ENCODE measurements at regions not wholly inside any gene's neighbourhood (a gene's known extent, or its start where the extent isn't known, plus 50 kb on each side); places are given as distances from the start of the nearest gene placed in this dataset.

DNA sequence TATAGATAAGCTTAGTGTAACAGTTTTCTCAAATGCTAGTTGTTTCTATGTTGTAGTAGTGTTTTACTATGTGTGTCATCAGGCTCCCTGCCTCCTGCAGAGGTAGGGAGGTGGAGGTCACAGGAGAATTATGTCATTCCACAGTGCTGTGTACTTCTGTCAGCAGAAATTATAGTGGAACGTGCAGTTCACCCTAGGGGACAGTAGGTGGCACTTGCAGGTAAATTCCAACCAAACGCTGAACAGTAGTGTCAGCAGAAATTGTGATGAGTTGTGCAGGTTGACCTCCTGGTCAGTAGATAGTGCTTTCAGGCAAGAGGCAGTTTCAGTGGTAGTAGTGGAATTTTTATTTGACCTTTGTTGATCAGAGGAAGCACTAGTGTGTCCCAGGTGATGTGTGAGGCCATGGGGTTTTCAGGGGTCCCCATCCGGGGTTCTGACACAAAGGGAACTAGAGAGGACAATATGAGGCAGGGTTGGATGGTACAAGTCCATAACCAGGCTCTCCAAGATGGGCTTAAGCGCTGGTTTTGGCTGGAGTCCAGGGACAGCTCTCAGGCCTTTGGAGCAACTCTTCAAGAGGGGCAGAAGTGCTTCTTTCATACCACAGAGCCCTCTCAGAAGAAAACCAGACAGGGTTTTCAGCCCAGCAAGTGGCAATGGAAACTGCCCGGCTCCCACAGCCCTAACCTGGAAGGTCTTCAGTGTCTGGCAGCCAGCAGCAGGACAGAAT lies 402.9 kb downstream of the CYLC2 start:
- DNase-seq (ENCODE audit: low read depth in 3 of 3, low spot score in 2 of 3), result peak in 2 of 3 donors; percentile 8 to 19

DNA sequence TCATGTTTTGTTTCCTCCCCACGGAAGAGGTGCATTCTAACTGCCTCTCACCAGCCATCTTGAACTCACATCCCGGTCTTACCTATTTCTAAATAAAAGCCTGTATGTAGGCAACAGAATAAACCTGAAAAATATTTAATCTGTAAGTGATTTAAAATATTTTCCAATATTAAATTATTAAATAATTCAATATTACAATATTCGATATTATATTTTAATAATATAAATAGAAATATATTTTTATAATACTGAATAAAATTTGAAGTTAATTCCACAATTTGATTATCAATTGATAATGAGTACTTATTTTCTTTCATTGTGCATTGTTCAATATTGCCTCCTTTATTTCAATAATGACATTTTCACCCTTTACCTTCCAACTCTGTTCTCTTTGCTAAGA lies 404.4 kb downstream of the CYLC2 start:
- no peak for DNase-seq (ENCODE audit: low read depth in 3 of 3, low spot score in 2 of 3)

DNA sequence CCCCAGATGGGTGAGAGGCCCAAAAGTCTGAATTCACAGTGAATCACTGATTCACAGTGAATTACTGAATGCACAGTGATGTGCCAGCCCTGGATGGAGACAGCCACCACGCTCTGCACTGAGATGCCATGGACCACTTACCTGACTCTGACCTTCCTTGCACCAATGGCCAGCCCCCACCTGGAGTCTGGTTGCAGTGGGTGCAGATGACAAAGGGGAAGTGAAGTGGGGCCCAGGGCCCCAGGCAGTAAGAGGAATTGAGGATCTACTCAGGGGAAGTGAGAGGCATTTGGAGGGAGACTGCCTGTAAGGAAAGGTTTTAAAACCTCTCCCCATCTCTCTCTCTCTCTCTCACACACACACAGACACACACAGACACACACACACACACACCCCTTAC lies 412.1 kb downstream of the CYLC2 start:
- no peak for DNase-seq (ENCODE audit: low read depth in 3 of 3, low spot score in 2 of 3)

DNA sequence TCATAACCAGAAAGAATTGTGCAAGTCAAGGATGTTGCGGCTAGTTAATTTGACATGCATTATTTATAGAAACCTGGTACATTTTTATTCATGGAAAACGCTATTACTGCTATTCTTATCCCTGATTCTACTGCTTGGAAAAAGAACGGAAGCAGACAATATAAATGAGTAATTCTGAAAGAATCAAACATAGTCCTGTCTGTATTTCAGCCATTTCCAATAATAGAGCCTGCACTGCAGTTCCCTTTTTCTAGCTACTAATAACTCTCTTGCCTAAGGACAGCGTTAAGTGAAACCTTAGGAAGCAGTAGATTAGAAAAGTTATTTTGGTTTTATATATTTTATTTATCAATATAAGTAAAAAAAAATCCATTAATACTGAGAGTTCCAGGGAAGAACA lies 414.9 kb downstream of the CYLC2 start:
- DNase-seq (ENCODE audit: low read depth in 3 of 3, low spot score in 2 of 3), result no peak

DNA sequence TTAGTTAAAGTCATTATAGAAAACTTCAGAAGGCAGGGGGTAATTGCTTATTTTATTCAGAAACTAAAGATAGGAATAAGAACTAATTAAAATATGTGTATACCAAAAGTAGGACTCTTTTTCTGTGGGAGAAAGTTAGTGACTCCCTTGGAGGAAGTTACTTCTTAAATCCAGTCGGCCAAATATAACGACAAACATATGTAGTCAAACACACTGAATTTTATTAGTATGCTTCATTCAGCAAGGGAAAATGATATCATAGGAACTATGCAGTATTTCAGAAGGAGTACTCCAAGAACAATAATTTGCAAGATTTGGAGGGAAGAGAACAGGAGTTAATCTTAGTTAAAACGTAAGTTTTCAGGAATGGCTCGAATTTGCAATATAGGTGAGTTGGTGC lies 432.6 kb downstream of the CYLC2 start:
- no peak for DNase-seq (ENCODE audit: low read depth in 3 of 3, low spot score in 2 of 3)

DNA sequence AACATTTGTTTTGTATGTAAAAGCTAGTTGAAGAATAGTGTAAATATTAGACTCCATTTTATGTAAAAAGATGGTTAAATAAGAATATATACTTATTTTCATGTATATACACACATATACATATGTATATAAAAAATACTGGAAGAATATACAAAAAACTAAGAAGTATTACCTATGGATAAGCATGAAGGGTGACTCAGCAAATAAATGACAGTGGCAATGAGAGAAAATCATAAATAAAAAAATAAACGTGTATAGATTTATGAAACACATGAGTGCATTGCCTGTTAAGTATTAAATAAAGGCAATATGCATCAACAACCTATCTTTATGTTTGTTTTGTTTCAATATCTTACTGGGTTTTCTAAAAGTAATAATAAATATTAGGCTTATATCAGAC lies 435.3 kb downstream of the CYLC2 start:
- no peak for DNase-seq (ENCODE audit: low read depth in 3 of 3, low spot score in 2 of 3)

DNA sequence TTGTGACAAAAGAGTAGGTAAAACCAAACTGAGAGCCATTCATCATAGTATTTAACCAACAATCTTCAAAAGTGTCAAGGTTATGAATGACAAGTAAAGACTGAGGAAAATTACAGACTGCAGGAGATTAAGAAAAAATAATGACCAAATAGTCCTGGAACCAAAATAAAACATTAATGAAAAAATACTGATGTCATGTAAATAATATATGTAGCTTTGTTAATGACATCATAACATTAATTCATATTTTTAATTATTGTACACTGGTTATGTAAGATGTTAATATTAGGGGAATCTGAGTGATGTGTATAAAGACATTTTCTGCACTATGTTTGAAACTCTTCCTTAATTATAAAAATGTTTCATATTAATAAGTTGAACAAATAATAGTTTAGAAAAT lies 436.7 kb downstream of the CYLC2 start:
- no peak for DNase-seq (ENCODE audit: low read depth in 3 of 3, low spot score in 2 of 3)

DNA sequence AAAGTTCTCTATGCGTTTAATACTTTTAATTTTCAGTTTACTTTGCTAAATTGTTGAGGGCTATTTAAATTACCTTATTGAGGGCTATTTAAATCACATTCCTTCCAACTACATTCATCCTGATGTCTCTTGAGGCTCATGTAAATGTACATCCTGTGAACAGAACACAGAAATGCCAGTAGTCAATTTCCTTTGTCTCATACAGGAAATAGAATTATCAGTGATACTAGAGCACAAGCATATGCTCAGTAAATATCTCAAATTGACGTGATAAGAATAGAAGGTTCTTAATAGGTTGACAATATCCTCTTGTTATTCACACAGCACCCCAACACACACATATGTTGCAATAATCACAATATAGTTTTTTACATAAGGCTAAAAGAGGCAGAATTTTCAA lies 449.0 kb downstream of the CYLC2 start:
- no peak for DNase-seq (ENCODE audit: low read depth in 3 of 3, low spot score in 2 of 3)

DNA sequence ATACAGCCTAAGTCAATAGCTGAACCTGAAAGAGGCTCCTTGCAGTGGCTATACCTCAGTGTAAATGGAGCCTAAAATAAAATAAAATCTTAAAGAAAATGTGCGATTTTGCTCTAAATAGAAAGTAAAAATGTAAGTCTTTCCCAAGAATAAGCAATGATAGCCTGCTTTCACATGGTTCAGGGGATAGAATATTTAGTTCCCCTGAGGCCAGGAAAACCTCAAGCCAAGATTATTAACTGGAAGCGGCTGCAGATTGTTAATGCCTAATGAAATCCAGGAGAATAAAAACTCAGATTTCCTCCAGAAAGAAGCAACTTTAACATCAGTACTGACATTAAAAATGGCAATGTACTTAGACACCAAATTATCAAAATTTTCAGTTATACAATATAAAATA lies 463.7 kb downstream of the CYLC2 start:
- no peak for DNase-seq (ENCODE audit: low read depth in 3 of 3, low spot score in 2 of 3)

DNA sequence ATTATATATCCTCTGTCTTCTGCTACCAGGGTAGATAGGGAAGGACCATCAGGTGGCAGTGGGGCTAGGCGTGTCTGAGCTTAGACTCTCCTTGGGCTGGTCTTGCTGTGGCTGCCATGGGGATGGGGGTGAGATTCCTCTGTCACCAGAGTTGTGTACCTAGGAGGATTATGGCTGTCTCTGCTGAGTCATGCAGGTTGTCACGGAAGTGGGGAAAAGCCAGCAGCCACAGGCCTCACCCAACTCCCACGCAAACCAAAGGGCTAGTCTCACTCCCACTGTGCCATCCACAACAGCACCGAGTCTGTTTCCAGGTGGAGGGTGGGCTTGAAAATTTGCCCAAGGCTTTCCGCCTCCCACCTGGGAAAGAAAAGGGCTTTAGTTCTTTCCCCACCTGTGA lies 476.1 kb downstream of the CYLC2 start:
- no peak for DNase-seq (ENCODE audit: low read depth in 3 of 3, low spot score in 2 of 3)

DNA sequence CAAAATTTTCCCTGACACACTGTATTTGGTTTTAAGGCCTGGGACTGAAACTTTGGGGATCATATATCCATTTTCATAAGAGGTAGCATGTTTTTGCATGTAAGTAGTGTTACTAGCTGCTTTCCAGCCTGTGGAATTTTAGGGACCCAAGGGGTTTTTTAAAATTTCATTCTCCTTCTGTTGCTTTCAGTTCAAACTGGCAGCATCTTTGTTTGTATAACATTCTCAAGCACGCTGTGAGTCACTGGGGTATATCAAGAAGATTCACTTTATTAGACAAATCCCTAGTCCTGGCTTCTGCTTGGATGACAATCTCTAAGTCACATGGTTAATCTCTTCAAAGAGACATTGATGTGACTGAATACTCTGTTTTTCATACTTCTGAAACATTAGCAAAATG lies 479.0 kb downstream of the CYLC2 start:
- no peak for DNase-seq (ENCODE audit: low read depth in 3 of 3, low spot score in 2 of 3)

DNA sequence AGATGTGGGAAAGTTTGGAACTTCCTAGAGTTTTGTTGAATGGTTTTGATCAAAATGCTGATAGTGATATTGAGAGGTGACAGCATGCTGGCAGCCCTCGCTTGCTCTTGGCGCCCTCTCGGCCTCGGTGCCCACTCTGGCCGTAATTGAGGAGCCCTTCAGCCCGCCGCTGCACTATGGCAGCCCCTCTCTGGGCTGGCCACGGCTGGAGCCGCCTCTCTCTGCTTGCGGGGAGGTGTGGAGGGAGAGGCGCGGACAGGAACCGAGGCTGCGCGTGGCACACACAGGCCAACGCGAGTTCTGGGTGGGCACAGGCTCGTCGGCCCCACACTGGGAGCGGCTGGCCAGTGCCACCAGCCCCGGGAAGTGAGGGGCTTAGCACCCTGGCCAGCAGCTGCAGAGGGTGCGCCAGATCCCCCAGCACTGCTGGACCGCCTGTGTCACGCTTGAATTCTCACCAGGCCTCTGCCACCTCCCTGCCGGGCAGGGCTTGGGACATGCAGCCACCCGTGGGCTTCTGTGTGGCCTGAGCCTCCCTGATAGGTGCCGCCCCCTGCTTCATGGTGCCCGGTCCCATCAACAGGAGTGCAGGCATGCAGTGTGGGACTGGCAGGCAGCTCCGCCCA lies 488.5 kb downstream of the CYLC2 start:
- no peak for DNase-seq (ENCODE audit: low read depth in 3 of 3, low spot score in 2 of 3)

DNA sequence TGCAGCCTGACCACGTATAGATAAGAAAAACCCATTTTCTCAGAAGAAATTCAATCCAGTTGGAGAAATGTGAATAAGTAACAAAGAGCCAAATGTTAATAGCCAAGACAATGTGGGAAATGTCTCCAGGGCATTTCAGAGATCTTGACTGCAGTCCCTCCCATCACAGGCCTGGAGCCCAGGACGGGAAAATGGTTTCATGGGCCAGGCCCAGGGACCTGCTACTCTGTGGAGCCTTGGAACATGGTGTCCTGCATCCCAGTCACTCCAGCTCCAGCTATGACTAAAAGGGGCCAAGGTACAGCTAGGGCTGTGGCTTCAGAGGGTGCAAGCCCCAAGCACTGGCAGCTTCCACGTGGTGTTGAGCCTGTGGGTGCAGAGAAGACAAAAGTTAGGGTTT lies 490.0 kb downstream of the CYLC2 start:
- no peak for DNase-seq (ENCODE audit: low read depth in 3 of 3, low spot score in 2 of 3)

DNA sequence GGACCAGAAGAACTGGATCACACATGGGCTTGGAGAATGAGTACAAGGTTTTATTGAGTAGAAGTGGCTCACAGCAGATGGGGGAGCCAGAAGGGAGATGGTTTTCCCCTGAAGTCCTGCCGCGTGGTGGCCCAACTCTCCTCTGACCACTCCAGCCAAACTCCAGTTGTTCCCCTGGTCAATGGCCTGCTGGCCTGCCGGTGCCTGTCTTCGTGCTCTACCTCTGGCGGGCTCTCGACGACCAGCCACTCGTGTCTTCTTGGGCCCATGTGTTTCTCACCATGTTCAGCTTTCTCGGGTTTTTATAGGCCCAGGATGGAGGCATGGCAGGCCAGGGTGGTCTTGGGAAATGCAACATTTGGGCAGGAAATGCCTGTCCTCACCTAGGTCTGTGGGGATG lies 519.6 kb downstream of the CYLC2 start:
- DNase-seq (ENCODE audit: low read depth in 3 of 3, low spot score in 2 of 3), result no peak

DNA sequence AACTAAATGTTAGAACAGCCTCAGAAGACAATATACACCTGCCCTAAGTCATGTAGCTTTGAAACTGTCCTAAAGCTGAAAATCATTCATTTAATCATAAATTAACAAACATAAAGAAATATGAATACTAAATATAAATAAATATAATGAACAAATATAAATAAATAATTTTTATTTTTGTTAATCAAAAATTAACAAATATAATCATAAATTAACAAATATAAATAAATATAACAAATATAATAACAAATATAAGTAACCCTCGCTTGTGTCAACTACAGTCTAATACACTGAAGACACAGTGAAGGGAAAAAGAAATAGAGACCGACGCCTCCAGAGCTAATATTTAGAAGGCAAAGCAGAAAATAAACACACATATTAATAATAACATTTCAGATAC lies 527.3 kb downstream of the CYLC2 start:
- DNase-seq (ENCODE audit: low read depth in 3 of 3, low spot score in 2 of 3), result no peak

DNA sequence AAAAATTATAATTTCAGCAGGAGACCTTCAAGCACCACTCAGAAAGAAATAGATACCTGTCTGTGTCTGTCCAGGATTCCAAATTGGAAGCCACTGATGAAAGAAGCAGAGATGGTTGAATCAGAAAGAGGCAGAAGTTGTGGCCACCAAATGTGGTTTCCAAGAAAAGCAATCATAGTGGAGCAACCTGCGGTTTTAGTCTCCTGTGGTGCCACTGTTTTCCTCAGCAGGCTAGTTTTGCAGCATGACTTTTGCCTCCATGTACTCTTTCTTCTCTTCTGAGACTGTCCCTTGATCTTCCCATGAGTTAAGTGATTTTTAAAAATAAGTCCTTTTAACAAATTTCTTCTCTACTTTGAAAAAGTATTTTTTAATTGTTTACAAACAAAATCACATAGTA lies 535.8 kb downstream of the CYLC2 start:
- DNase-seq (ENCODE audit: low read depth in 3 of 3, low spot score in 2 of 3), result no peak

DNA sequence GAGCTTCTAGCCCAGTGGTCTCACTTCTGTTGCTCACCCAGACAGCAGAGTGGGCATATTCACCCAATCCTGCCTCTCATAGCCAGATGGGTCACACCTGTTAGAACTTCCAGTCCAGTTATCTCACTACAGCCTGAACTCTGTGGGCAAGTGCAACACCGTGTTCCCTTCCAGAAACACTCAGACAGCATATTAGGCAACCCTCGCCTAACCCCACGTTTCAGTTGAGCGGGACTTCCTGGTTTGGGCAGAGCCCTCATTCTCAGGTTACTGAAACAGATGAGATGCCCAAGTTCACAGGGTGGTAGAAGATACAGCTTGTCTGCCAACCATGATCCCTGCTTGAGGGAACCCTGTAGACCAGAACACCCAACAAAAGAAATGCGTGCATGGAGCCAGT lies 538.2 kb downstream of the CYLC2 start:
- DNase-seq (ENCODE audit: low read depth in 3 of 3, low spot score in 2 of 3), result no peak

DNA sequence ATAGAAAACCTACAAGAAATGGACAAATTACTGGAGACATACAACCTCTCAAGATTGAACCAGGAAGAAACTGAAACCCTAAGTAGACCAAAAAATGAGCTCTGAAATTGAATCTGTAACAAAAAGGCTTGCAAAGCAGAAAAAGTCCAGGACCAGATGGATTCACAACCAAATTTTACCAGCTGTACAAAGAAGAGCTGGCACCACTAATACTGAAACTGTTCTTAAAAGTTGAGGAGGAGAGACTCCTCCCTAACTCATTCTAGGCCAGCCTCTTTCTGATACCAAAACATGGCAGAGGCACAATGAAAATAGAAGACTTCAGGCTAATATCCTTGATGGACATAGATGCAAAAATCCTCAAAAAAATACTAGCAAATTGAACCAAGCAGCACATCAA lies 542.3 kb downstream of the CYLC2 start:
- DNase-seq (ENCODE audit: low read depth in 3 of 3, low spot score in 2 of 3), result no peak

DNA sequence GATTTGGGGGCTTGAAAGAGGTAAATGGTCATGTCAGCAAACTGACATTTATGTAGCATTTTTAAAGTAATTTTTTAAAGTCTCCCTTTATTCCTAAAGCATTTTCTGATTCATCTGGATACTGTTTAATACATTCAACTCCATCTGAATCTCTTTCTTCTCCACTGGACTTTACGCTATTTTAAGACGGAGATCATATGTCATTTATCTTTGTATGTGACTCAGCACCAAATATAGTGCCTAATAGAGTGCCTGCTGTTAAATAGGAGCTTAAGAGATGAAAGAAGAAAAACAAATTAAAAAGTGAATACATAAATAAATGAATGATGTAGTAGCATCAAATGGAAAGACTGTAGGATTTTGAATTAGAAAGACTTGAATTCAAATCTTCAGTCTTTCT lies 548.8 kb upstream of the SMC2 start:
- no peak for DNase-seq (ENCODE audit: low read depth in 3 of 3, low spot score in 2 of 3)

DNA sequence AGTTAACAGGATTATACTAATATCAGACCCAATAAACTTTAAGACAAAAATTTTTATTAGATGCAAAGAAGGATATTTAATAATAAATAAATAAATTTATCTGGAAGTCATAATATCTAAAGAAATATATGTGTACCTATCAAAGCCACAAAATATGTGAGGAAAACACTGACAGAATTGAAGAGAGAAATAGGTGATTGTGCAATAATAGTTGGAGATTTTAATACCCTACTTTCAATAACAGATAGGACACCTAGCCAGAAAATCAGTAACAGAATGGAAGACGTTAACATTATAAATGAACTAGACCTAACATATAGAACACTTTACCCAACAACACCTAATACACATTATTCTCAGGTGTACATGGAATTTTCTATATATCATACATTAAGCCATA lies 541.4 kb upstream of the SMC2 start:
- no peak for DNase-seq (ENCODE audit: low read depth in 3 of 3, low spot score in 2 of 3)

DNA sequence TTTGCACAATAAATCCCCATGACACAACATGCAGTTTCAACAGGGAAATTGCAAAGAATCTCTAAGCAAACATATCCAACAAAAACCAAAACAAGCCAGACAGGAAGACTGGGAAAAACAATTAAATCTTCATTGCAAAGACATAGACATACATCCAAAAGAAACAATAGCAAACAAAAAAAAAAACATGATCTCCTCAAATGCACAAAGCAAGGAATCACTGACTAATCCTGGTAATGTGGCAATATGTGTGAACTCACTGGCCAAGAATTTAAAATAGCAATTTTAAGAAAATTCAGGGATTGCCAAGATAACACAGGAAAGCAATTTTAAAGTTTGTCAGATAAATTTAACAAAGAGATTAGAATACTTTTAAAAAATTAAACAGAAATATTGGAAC lies 520.1 kb upstream of the SMC2 start:
- DNase-seq (ENCODE audit: low read depth in 3 of 3, low spot score in 2 of 3), result no peak

DNA sequence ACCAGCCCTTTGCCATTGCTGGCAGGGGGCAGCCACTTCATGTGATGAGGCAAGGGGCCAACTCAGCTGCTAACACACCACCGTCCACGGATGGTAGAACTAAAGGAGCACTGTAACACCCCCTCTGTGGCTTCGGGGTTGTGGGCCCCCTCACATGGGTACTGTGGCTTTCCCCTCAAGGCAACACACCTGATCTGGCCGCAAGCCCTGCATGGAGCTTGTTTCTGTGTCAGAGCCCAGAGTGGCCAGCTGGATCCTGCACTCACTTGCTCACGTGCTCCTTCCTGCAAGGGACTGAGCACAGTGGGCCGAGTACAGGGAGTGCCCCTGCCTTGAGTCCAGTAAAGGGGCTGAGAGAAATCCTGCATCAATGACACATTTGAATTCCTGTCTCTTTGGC lies 507.4 kb upstream of the SMC2 start:
- DNase-seq (ENCODE audit: low read depth in 3 of 3, low spot score in 2 of 3), result no peak

DNA sequence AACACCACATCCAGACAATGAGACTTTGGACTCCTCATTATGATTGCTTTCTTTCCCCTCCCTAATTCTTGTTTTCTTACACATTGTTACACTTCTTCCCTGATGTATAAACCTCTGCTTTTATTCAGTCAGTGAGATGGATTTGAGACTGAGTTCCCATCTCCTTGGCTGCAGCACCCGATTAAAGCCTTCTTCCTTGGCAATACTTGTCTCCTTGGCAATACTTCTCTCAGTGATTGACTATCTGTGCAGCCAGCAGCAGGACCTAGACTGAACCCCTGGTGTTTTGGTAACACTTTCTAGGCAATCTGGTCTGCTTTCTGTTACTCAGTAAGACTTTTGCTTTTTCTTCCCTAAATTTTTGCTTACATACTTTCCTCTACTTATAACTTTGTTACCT lies 492.8 kb upstream of the SMC2 start:
- no peak for DNase-seq (ENCODE audit: low read depth in 3 of 3, low spot score in 2 of 3)
